HL-60 (cell line): ENCODE measurements at regions not wholly inside any gene's neighbourhood (a gene's known extent, or its start where the extent isn't known, plus 50 kb on each side); places are given as distances from the start of the nearest gene placed in this dataset.

Experiments used
- POLR2AphosphoS5 ChIP-seq: IDR thresholded peaks from 2 replicates; pipeline ENCODE4 v1.6.1; 2012; ENCODE audit warnings: low read depth
- SPI1 ChIP-seq: IDR thresholded peaks from 2 replicates; pipeline ENCODE4 v1.6.1; 2012; ENCODE audit warnings: low read depth, mild to moderate bottlenecking, borderline replicate concordance
- TF ChIP-seq, protein P1 (sequence below): IDR thresholded peaks from one replicate; pipeline ENCODE4 v1.5.1; 2011; ENCODE audit warnings: low read length, control low read depth, inconsistent platforms; ENCODE audit not compliant: insufficient read depth
- TF ChIP-seq, protein P2 (sequence below): IDR thresholded peaks from 2 replicates; pipeline ENCODE4 v1.6.1; 2012; ENCODE audit warnings: low read depth; ENCODE audit not compliant: insufficient replicate concordance

DNA sequence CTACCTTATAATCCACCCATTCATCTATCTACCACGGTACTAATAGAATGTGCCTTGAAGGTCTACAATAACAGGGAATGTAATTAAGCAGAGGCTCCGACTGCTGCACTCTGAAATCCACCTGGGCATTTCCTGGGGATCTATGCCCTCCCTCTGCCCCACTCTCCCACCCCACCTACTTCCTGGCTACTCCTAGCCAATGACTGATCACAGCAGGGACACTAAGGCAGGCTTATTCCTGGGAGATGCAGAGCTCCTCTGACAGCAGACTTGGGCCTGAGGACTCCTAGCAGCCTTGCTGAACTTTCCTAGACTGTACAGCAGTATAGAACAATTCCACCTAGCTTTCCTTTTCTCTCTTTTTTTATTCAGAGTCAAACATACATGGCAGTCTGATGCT, 91.1 kb upstream of the DHRS4 start:
- TF ChIP-seq, protein P1, sequence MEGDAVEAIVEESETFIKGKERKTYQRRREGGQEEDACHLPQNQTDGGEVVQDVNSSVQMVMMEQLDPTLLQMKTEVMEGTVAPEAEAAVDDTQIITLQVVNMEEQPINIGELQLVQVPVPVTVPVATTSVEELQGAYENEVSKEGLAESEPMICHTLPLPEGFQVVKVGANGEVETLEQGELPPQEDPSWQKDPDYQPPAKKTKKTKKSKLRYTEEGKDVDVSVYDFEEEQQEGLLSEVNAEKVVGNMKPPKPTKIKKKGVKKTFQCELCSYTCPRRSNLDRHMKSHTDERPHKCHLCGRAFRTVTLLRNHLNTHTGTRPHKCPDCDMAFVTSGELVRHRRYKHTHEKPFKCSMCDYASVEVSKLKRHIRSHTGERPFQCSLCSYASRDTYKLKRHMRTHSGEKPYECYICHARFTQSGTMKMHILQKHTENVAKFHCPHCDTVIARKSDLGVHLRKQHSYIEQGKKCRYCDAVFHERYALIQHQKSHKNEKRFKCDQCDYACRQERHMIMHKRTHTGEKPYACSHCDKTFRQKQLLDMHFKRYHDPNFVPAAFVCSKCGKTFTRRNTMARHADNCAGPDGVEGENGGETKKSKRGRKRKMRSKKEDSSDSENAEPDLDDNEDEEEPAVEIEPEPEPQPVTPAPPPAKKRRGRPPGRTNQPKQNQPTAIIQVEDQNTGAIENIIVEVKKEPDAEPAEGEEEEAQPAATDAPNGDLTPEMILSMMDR, result no peak
- TF ChIP-seq POLR2AphosphoS5 (no peak), SPI1 (no peak)
- TF ChIP-seq, protein P2, sequence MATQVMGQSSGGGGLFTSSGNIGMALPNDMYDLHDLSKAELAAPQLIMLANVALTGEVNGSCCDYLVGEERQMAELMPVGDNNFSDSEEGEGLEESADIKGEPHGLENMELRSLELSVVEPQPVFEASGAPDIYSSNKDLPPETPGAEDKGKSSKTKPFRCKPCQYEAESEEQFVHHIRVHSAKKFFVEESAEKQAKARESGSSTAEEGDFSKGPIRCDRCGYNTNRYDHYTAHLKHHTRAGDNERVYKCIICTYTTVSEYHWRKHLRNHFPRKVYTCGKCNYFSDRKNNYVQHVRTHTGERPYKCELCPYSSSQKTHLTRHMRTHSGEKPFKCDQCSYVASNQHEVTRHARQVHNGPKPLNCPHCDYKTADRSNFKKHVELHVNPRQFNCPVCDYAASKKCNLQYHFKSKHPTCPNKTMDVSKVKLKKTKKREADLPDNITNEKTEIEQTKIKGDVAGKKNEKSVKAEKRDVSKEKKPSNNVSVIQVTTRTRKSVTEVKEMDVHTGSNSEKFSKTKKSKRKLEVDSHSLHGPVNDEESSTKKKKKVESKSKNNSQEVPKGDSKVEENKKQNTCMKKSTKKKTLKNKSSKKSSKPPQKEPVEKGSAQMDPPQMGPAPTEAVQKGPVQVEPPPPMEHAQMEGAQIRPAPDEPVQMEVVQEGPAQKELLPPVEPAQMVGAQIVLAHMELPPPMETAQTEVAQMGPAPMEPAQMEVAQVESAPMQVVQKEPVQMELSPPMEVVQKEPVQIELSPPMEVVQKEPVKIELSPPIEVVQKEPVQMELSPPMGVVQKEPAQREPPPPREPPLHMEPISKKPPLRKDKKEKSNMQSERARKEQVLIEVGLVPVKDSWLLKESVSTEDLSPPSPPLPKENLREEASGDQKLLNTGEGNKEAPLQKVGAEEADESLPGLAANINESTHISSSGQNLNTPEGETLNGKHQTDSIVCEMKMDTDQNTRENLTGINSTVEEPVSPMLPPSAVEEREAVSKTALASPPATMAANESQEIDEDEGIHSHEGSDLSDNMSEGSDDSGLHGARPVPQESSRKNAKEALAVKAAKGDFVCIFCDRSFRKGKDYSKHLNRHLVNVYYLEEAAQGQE, result no peak
